Esophagus squamous epithelium (tissue), 5 donors: ENCODE measurements at regions not wholly inside any gene's neighbourhood (a gene's known extent, or its start where the extent isn't known, plus 50 kb on each side); places are given as distances from the start of the nearest gene placed in this dataset.
"Not testable (repeated sequence)": the region's sequence is repeated elsewhere in the genome, so short reads cannot be mapped to it uniquely, and the experiment has no call there.

Source experiments
- DNase-seq: peaks from one replicate; lab custom pipeline; 2025; lab: John Stamatoyannopoulos, UW
- H3K27ac ChIP-seq, 4 donors: fragments of 200-600 bp; sonication (generic); one replicate each; pipeline ENCODE4 v1.5.1; 2016 to 2019; ENCODE audit warnings: mild to moderate bottlenecking in 1 of 4
- H3K27me3 ChIP-seq, 4 donors: fragments of 200-600 bp; sonication (generic); 1 replicate in 3 of 4; 2 replicates in 1 of 4; pipeline versions ENCODE4 v1.5.1 to v1.6.0; 2017 to 2021; ENCODE audit warnings: antibody characterized with exemption in 1 of 4
- H3K36me3 ChIP-seq, 3 donors: fragments of 200-600 bp; sonication (generic); one replicate each; pipeline ENCODE4 v1.5.1; 2016 to 2019
- H3K4me1 ChIP-seq, 3 donors: fragments of 200-600 bp; sonication (generic); one replicate each; pipeline ENCODE4 v1.5.1; 2017 to 2019
- H3K4me3 ChIP-seq, 4 donors: fragments of 200-600 bp; sonication (generic); 1 replicate in 3 of 4; 2 replicates in 1 of 4; pipeline ENCODE4 v1.5.1; 2016 to 2019; ENCODE audit warnings: mild to moderate bottlenecking in 2 of 4, moderate library complexity in 1 of 4
- H3K9me3 ChIP-seq, 3 donors: fragments of 200-600 bp; sonication (generic); one replicate each; pipeline ENCODE4 v1.5.1; 2016 to 2019
- CTCF ChIP-seq, 6 experiments: fragments of 450-650 bp in 4 of 6; fragments of 200-600 bp in 2 of 6; sonication (generic) in 2 of 6; IDR thresholded peaks; one replicate each; pipeline ENCODE4 v1.5.1; 2016 to 2019; ENCODE audit warnings: antibody characterized with exemption in 6 of 6, mild to moderate bottlenecking in 4 of 6, moderate library complexity in 4 of 6
- POLR2A ChIP-seq, 4 donors: fragments of 450-650 bp; IDR thresholded peaks; one replicate each; pipeline ENCODE4 v1.6.1; 2017; ENCODE audit warnings: antibody characterized with exemption in 4 of 4, mild to moderate bottlenecking in 4 of 4, moderate library complexity in 3 of 4
- WGBS, 2 donors: methylation state at CpG; one replicate each; pipeline ENCODE4 v1.1.5; 2018; 5-methylcytosine and 5-hydroxymethylcytosine counted together
- intact Hi-C: fragments of 100-400 bp; cut with DNase I; formaldehyde crosslinking; loops from one replicate; pipeline ENCODE4 v1.15.0; 2022
- donor health status: DM: yes; HTN: yes; CAD: no.

GRCh38 chr15:89023311-89023961 is 64.8 kb upstream of the ABHD2 start:
- Histone ChIP-seq H3K4me1 (peaks cover under 1 to 46% (median 15%) of the 10 kb centered on the region in 3 donors), H3K36me3 (no peaks in the 10 kb centered on the region), H3K4me3 (no peak overlapping the region), H3K27ac (peak overlapping the region in 3 of 4 donors; percentile 10 to 58 (median 35)), H3K27me3 (no peaks in the 10 kb centered on the region), H3K9me3 (no peaks in the 10 kb centered on the region)
- WGBS, 2 donors = 56 to 60% methylated on average over 6 to 7 of the region's 8 CpGs
- DNase-seq = no peak
- intact Hi-C loops = no loop called here
- TF ChIP-seq POLR2A (IDR thresholded peaks at IDR 0.05) = no peak

- no peak for DNase-seq
- no peaks in the 10 kb centered on the region for H3K9me3 ChIP-seq
- no peaks in the 10 kb centered on the region for H3K27me3 ChIP-seq
- 75 to 84% methylated on average over 2 of the region's 2 CpGs for WGBS, 2 donors
- no peak overlapping the region for H3K4me3 ChIP-seq
- H3K27ac ChIP-seq = no peak overlapping the region
- H3K36me3 ChIP-seq = no peaks in the 10 kb centered on the region
- TF ChIP-seq CTCF (IDR thresholded peaks at IDR 0.05) (no peak), POLR2A (IDR thresholded peaks at IDR 0.05) (no peak)
- intact Hi-C loops = no loop called here
- H3K4me1 ChIP-seq = peaks cover 0 to 37% (median 5%) of the 10 kb centered on the region in 3 donors
These were observed 63.8 kb upstream of the ABHD2 start for GRCh38 chr15:89024418-89024817.

- intact Hi-C loops = no loop called here
- H3K36me3 ChIP-seq = no peaks in the 10 kb centered on the region
- no peak for TF ChIP-seq POLR2A (IDR thresholded peaks at IDR 0.05)
- TF ChIP-seq CTCF (IDR thresholded peaks at IDR 0.05) = no peak
- no peak overlapping the region for H3K27ac ChIP-seq
- no peaks in the 10 kb centered on the region for H3K27me3 ChIP-seq
- peaks cover 0 to 25% (median 0%) of the 10 kb centered on the region in 3 donors for H3K4me1 ChIP-seq
- H3K4me3 ChIP-seq = no peak overlapping the region
- no peaks in the 10 kb centered on the region for H3K9me3 ChIP-seq
- no peak for DNase-seq
These were observed 62.1 kb upstream of the ABHD2 start for GRCh38 chr15:89026167-89026566.

- H3K36me3 ChIP-seq = no peaks in the 10 kb centered on the region
- WGBS, 2 donors = 70 to 76% methylated on average over 7 of the region's 7 CpGs
These were observed 60.2 kb upstream of the ABHD2 start for GRCh38 chr15:89028036-89028435.

GRCh38 chr15:89030311-89030710 is 57.9 kb upstream of the ABHD2 start:
- intact Hi-C loops = no loop called here
- DNase-seq = no peak
- Histone ChIP-seq H3K27me3 (no peaks in the 10 kb centered on the region), H3K36me3 (no peaks in the 10 kb centered on the region), H3K9me3 (no peaks in the 10 kb centered on the region), H3K4me1 (no peaks in the 10 kb centered on the region), H3K27ac (no peak overlapping the region), H3K4me3 (no peak overlapping the region)
- TF ChIP-seq POLR2A (IDR thresholded peaks at IDR 0.05) = no peak
- TF ChIP-seq CTCF (IDR thresholded peaks at IDR 0.05) = no peak
- WGBS, 2 donors = 66 to 69% methylated on average over 3 of the region's 3 CpGs

More at GRCh38 chr15:89028036-89028435, 60.2 kb upstream of the ABHD2 start:
- H3K9me3 ChIP-seq = no peaks in the 10 kb centered on the region
- H3K27ac ChIP-seq = no peak overlapping the region
- peaks cover 0 to 8% (median 0%) of the 10 kb centered on the region in 3 donors for H3K4me1 ChIP-seq
- H3K27me3 ChIP-seq = no peaks in the 10 kb centered on the region
- TF ChIP-seq POLR2A (IDR thresholded peaks at IDR 0.05) (no peak), CTCF (IDR thresholded peaks at IDR 0.05) (no peak)
- no peak for DNase-seq
- H3K4me3 ChIP-seq = no peak overlapping the region
- intact Hi-C loops = no loop called here

- H3K27ac ChIP-seq, H3K27me3 ChIP-seq, H3K9me3 ChIP-seq, intact Hi-C loops, H3K4me3 ChIP-seq, DNase-seq, H3K4me1 ChIP-seq, H3K36me3 ChIP-seq: not testable (repeated sequence)
- WGBS, 2 donors = 88 to 93% methylated on average over 4 to 9 of the region's 47 CpGs
These were observed 56.5 kb upstream of the ABHD2 start for GRCh38 chr15:89031637-89032285.
